ENCODE measurements at regions not wholly inside any gene's neighbourhood (a gene's known extent, or its start where the extent isn't known, plus 50 kb on each side); places are given as distances from the start of the nearest gene placed in this dataset.
"Not testable (repeated sequence)": the region's sequence is repeated elsewhere in the genome, so short reads cannot be mapped to it uniquely, and the experiment has no call there.

GRCh38 chr12:34198924-34199323 lies 176.6 kb downstream of the ALG10 start:
- no peak for DNase-seq (ENCODE audit: low spot score)

GRCh38 chr12:34203866-34204620 lies 181.7 kb downstream of the ALG10 start:
- no peak for DNase-seq (ENCODE audit: low spot score)

GRCh38 chr12:34204830-34205285 lies 182.6 kb downstream of the ALG10 start:
- DNase-seq (ENCODE audit: low spot score), result no peak

GRCh38 chr12:34205401-34205800 lies 183.1 kb downstream of the ALG10 start:
- DNase-seq (ENCODE audit: low spot score), result no peak

GRCh38 chr12:34206061-34206785 lies 183.9 kb downstream of the ALG10 start:
- no peak for DNase-seq (ENCODE audit: low spot score)

GRCh38 chr12:34207858-34208257 lies 185.6 kb downstream of the ALG10 start:
- DNase-seq (ENCODE audit: low spot score), result no peak

GRCh38 chr12:34208331-34209258 lies 186.3 kb downstream of the ALG10 start:
- DNase-seq (ENCODE audit: low spot score), result no peak

GRCh38 chr12:34209259-34209835 lies 187.1 kb downstream of the ALG10 start:
- no peak for DNase-seq (ENCODE audit: low spot score)

GRCh38 chr12:34210183-34210582 lies 187.9 kb downstream of the ALG10 start:
- no peak for DNase-seq (ENCODE audit: low spot score)

GRCh38 chr12:34210689-34211530 lies 188.6 kb downstream of the ALG10 start:
- no peak for DNase-seq (ENCODE audit: low spot score)

- DNase-seq (ENCODE audit: low spot score), result no peak
These were observed 190.4 kb downstream of the ALG10 start for GRCh38 chr12:34212651-34213050.

GRCh38 chr12:34214011-34214410 lies 191.7 kb downstream of the ALG10 start:
- DNase-seq (ENCODE audit: low spot score), result no peak

GRCh38 chr12:34215213-34215892 lies 193.1 kb downstream of the ALG10 start:
- DNase-seq (ENCODE audit: low spot score), result no peak

GRCh38 chr12:34215893-34216285 lies 193.6 kb downstream of the ALG10 start:
- DNase-seq (ENCODE audit: low spot score), result no peak

- DNase-seq (ENCODE audit: low spot score), result no peak
These were observed 195.4 kb downstream of the ALG10 start for GRCh38 chr12:34217660-34218059.

- peak; percentile 59 for DNase-seq (ENCODE audit: low spot score)
These were observed 196.1 kb downstream of the ALG10 start for GRCh38 chr12:34218193-34219045.

GRCh38 chr12:34219046-34219770 lies 196.9 kb downstream of the ALG10 start:
- no peak for DNase-seq (ENCODE audit: low spot score)

GRCh38 chr12:34220079-34220478 lies 197.8 kb downstream of the ALG10 start:
- DNase-seq (ENCODE audit: low spot score), result not testable (repeated sequence)

GRCh38 chr12:34223640-34224039 lies 201.3 kb downstream of the ALG10 start:
- DNase-seq (ENCODE audit: low spot score), result no peak
